ENCODE measurements at regions not wholly inside any gene's neighbourhood (a gene's known extent, or its start where the extent isn't known, plus 50 kb on each side); places are given as distances from the start of the nearest gene placed in this dataset.

DNA sequence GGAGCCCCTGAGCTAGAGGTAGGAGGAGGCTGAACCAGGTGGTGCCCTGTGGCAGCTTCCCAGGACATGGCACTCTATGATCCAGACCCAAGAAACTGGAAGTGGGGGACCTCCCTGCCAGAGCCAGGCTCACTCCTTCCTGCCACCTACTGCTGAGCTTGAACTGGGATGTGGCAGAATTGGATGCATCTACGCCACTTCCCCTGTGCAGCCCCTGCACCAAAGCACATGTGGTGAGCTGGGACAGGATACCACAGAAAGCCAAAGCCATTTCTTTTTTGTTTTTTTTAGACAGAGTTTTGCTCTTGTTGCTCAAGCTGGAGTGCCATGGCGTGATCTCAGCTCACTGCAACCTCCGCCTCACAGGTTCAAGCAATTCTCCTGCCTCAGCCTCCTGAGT lies 518.0 kb upstream of the PPP2R3A start:
- TF ChIP-seq YY1 (IDR thresholded peaks at IDR 0.05; ENCODE audit: insufficient read depth, insufficient read length) = no peak
- TF ChIP-seq ZNF274 (IDR thresholded peaks at IDR 0.05; ENCODE audit: low read depth, low read length) = no peak
- no peak for TF ChIP-seq SUZ12 (IDR thresholded peaks at IDR 0.05; ENCODE audit: extremely low read depth, insufficient read depth, insufficient read length)

All from NT2/D1 (cell line).